SK-N-SH (cell line): ENCODE measurements at regions not wholly inside any gene's neighbourhood (a gene's known extent, or its start where the extent isn't known, plus 50 kb on each side); places are given as distances from the start of the nearest gene placed in this dataset.

Experiments
- CTCF ChIA-PET: fragments of 300-600, 350-600 bp; formaldehyde crosslinking; extraction: SDS; loops from one replicate; lab custom pipeline; 2021; lab: Yijun Ruan, JAX
- POLR2A ChIA-PET: fragments of 350-600 bp; sonication (Branson Sonifier 250); formaldehyde crosslinking; extraction: SDS; loops from one replicate; lab custom pipeline; 2020; ENCODE audit warnings: antibody characterized with exemption, inconsistent platforms; lab: Yijun Ruan, JAX
- DNase-seq: peaks from one replicate; pipeline ENCODE4 v3.0.0; 2012
- H2AFZ ChIP-seq: fragments of 200-600 bp; sonication (generic); 2 replicates; pipeline ENCODE4 v1.8.1; 2016; ENCODE audit warnings: antibody characterized with exemption, mild to moderate bottlenecking, low read depth
- H3F3A ChIP-seq: fragments of 200-600 bp; sonication (generic); replicated peaks from 2 replicates; pipeline ENCODE3; 2016; ENCODE audit warnings: antibody characterized with exemption, mild to moderate bottlenecking; ENCODE audit not compliant: insufficient read depth
- H3K27ac ChIP-seq, 2 experiments: fragments of 200-500 bp in 1 of 2; fragments of 200-600 bp in 1 of 2; sonication (Bioruptor generic) in 1 of 2; sonication (generic), shearing (Covaris generic) in 1 of 2; 2 replicates each; pipeline versions ENCODE4 v1.5.1 to v1.6.1; 2014 to 2016; ENCODE audit warnings: low read depth in 2 of 2, inconsistent platforms in 1 of 2, low read length in 1 of 2, mild to moderate bottlenecking in 1 of 2, mixed read lengths in 1 of 2
- H3K27me3 ChIP-seq: fragments of 200-600 bp; sonication (generic), shearing (Covaris generic); 2 replicates; pipeline ENCODE4 v1.6.1; 2016; ENCODE audit warnings: mixed run types; ENCODE audit not compliant: insufficient read depth
- H3K36me3 ChIP-seq, 2 experiments: fragments of 200-500 bp in 1 of 2; fragments of 200-600 bp in 1 of 2; sonication (Bioruptor generic) in 1 of 2; sonication (generic) in 1 of 2; replicated peaks in 1 of 2; 2 replicates each; pipeline versions ENCODE3 to v1.5.1; 2014 to 2016; ENCODE audit warnings: low read length in 1 of 2, mild to moderate bottlenecking in 1 of 2; ENCODE audit not compliant: insufficient read depth in 2 of 2, control insufficient read depth in 1 of 2
- H3K4me1 ChIP-seq, 2 experiments: fragments of 200-500 bp in 1 of 2; fragments of 200-600 bp in 1 of 2; sonication (Bioruptor generic) in 1 of 2; sonication (generic), shearing (Covaris generic) in 1 of 2; 2 replicates each; pipeline versions ENCODE4 v1.5.1 to v1.6.1; 2014 to 2016; ENCODE audit warnings: low read depth in 1 of 2, low read length in 1 of 2, mixed run types in 1 of 2; ENCODE audit not compliant: insufficient read depth in 2 of 2, control insufficient read depth in 1 of 2
- H3K4me2 ChIP-seq: fragments of 200-600 bp; sonication (generic), shearing (Covaris generic); 2 replicates; pipeline ENCODE4 v1.6.1; 2017; ENCODE audit warnings: mixed run types
- H3K4me3 ChIP-seq, 2 experiments: fragments of 200-500 bp in 1 of 2; fragments of 200-600 bp in 1 of 2; sonication (Bioruptor generic) in 1 of 2; sonication (generic), shearing (Covaris generic) in 1 of 2; 2 replicates each; pipeline versions ENCODE4 v1.5.1 to v1.8.1; 2014 to 2016; ENCODE audit warnings: low read depth in 2 of 2, inconsistent platforms in 1 of 2, low read length in 1 of 2, mild to moderate bottlenecking in 1 of 2, mixed read lengths in 1 of 2, moderate library complexity in 1 of 2
- H3K79me2 ChIP-seq: fragments of 200-600 bp; sonication (generic); 2 replicates; pipeline ENCODE4 v1.8.1; 2017; ENCODE audit warnings: mild to moderate bottlenecking; ENCODE audit not compliant: insufficient read depth
- H3K9ac ChIP-seq: fragments of 200-600 bp; sonication (generic); 2 replicates; pipeline ENCODE4 v1.6.1; 2017; ENCODE audit warnings: mixed run types
- H3K9me2 ChIP-seq: fragments of 200-600 bp; sonication (generic); 2 replicates; pipeline ENCODE4 v1.6.1; 2017; ENCODE audit warnings: mixed run types
- H3K9me3 ChIP-seq: fragments of 200-600 bp; sonication (generic); 2 replicates; pipeline ENCODE4 v1.6.1; 2017; ENCODE audit warnings: mixed run types, mild to moderate bottlenecking, moderate library complexity
- H4K20me1 ChIP-seq: fragments of 200-600 bp; sonication (generic); 2 replicates; pipeline ENCODE4 v1.6.1; 2017; ENCODE audit warnings: mild to moderate bottlenecking, mixed run types; ENCODE audit not compliant: insufficient read depth
- CHD2 ChIP-seq: fragments of 150-350 bp; IDR thresholded peaks from 2 replicates; pipeline ENCODE4 v1.6.1; 2018; ENCODE audit warnings: low read length; ENCODE audit not compliant: partially characterized antibody
- CTCF ChIP-seq: fragments of 200-600 bp; sonication (generic); IDR thresholded peaks from 2 replicates; pipeline ENCODE4 v1.6.1; 2017; ENCODE audit warnings: antibody characterized with exemption, mild to moderate bottlenecking, moderate library complexity
- ELF1 ChIP-seq: IDR thresholded peaks from 2 replicates; pipeline ENCODE4 v1.4.0; 2012
- EP300 ChIP-seq, 2 experiments: IDR thresholded peaks; 2 replicates each; pipeline versions ENCODE4 v1.4.0 to v1.6.1; 2012; ENCODE audit warnings: borderline replicate concordance in 1 of 2, low read depth in 1 of 2, low read length in 1 of 2
- EZH2phosphoT487 ChIP-seq: fragments of 200-600 bp; sonication (generic); IDR thresholded peaks from 2 replicates; pipeline ENCODE4 v1.6.1; 2017; ENCODE audit warnings: low read depth, mixed run types, mild to moderate bottlenecking, antibody characterized with exemption, moderate library complexity, borderline replicate concordance
- FOXJ3 ChIP-seq: sonication (generic); formaldehyde crosslinking; IDR thresholded peaks from 2 replicates; pipeline ENCODE4 v1.5.1; 2020; ENCODE audit warnings: mild to moderate bottlenecking, missing genetic modification reagents
- FOXM1 ChIP-seq: IDR thresholded peaks from 2 replicates; pipeline ENCODE4 v1.4.0; 2012; ENCODE audit warnings: low read depth, mild to moderate bottlenecking
- GATA2 ChIP-seq: sonication (generic); formaldehyde crosslinking; IDR thresholded peaks from 2 replicates; pipeline ENCODE4 v1.5.0; 2020; ENCODE audit warnings: mild to moderate bottlenecking, missing genetic modification reagents
- NFIC ChIP-seq: IDR thresholded peaks from 2 replicates; pipeline ENCODE4 v1.4.0; 2012; ENCODE audit warnings: borderline replicate concordance
- RAD21 ChIP-seq: IDR thresholded peaks from 2 replicates; pipeline ENCODE4 v1.6.1; 2012; ENCODE audit warnings: mild to moderate bottlenecking, low read length
- RCOR1 ChIP-seq: fragments of 150-350 bp; IDR thresholded peaks from 2 replicates; pipeline ENCODE4 v1.6.1; 2017; ENCODE audit warnings: antibody characterized with exemption, low read length
- RXRA ChIP-seq: IDR thresholded peaks from 2 replicates; pipeline ENCODE4 v1.4.0; 2012; ENCODE audit warnings: low read depth, mild to moderate bottlenecking, borderline replicate concordance
- SIN3A ChIP-seq: IDR thresholded peaks from 2 replicates; pipeline ENCODE4 v1.6.1; 2012; ENCODE audit warnings: low read depth, mild to moderate bottlenecking, low read length, moderate library complexity, borderline replicate concordance
- SMC3 ChIP-seq: IDR thresholded peaks from 2 replicates; pipeline ENCODE4 v1.6.1; 2012; ENCODE audit warnings: low read depth, low read length, improper control_type of control experiment
- TCF12 ChIP-seq: IDR thresholded peaks from 2 replicates; pipeline ENCODE4 v1.4.0; 2012
- YY1 ChIP-seq: IDR thresholded peaks from 2 replicates; pipeline ENCODE4 v1.4.0; 2012; ENCODE audit warnings: low read depth, mild to moderate bottlenecking
- WGBS: methylation state at CpG from one replicate; pipeline ENCODE4 v1.1.6; 2017; ENCODE audit warnings: low lambda C conversion rate; 5-methylcytosine and 5-hydroxymethylcytosine counted together
- TF ChIP-seq, protein P1 (sequence below): fragments of 150-350 bp; IDR thresholded peaks from 2 replicates; pipeline ENCODE4 v1.6.1; 2017; ENCODE audit warnings: antibody characterized with exemption, low read length, low read depth, borderline replicate concordance
- TF ChIP-seq, protein P2 (sequence below): IDR thresholded peaks from 2 replicates; pipeline ENCODE4 v1.4.0; 2012; ENCODE audit warnings: low read depth

DNA sequence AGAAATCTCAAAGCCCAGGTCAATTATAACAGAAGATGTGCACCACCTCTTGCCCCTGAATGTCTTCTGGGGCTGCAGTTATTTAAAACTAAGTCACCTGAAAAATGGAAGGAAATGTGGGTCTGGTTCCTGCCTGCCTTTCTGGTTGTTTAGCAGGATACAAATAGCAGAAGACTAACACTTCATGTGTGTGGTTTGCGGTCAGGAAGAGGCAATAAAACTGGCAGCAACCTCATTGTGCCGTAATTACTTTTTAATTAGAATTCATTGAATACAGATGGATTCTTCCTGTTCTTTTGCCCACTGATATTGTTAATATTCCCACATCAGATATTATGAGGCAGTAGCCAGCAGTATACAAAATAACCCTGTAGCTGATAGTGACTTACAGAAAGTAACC is 345.7 kb downstream of the ZNF326 start:
- Histone ChIP-seq H4K20me1 (no peaks in the 10 kb centered on the region), H3K27ac (no peak overlapping the region), H3K4me3 (no peak overlapping the region), H2AFZ (no peak overlapping the region), H3K36me3 (no peaks in the 10 kb centered on the region), H3K79me2 (no peaks in the 10 kb centered on the region), H3K4me1 (no peaks in the 10 kb centered on the region; a peak in 1 of 4 replicates), H3K9me3 (no peaks in the 10 kb centered on the region), H3F3A (no peaks in the 10 kb centered on the region), H3K9ac (no peak overlapping the region), H3K9me2 (no peaks in the 10 kb centered on the region), H3K27me3 (no peaks in the 10 kb centered on the region), H3K4me2 (no peak overlapping the region)
- CTCF ChIA-PET = no interaction called here
- DNase-seq = no peak
- WGBS = 32% methylated on average over 2 of the region's 2 CpGs
- no peak for TF ChIP-seq ELF1
- no peak for TF ChIP-seq SMC3
- no peak for TF ChIP-seq RXRA
- no peak for TF ChIP-seq YY1
- no peak for TF ChIP-seq FOXJ3
- TF ChIP-seq NFIC = no peak
- no peak for TF ChIP-seq FOXM1
- TF ChIP-seq EZH2phosphoT487 = no peak
- no peak for TF ChIP-seq CHD2
- no peak for TF ChIP-seq RAD21
- POLR2A ChIA-PET = no interaction called here

DNA sequence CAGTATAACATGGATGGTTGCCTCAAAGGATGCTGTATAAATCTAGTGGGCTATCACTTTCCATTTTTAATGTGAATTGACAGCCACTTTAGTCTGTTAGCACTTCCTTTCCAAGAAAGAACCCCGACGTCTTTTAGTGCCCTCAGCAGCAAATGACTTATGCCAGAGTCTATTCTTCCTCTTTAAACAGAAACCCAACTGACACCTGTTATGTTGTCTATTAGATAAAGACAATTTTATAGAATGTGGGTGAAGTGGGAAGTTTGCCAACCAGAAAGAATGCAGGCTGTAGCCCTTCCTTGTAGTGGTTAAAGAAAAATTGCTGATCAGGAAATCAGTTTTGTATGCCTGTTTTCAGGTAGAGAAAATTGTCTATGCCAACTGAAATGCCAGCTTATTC is 344.9 kb downstream of the ZNF326 start:
- CTCF ChIA-PET = no interaction called here

More for the DNA sequence above, 344.9 kb downstream of the ZNF326 start:
- Histone ChIP-seq H3K79me2 (no peaks in the 10 kb centered on the region), H3K27ac (no peak overlapping the region), H3K27me3 (no peaks in the 10 kb centered on the region), H4K20me1 (no peaks in the 10 kb centered on the region), H2AFZ (no peak overlapping the region), H3K9ac (no peak overlapping the region), H3K4me3 (no peak overlapping the region), H3K4me2 (no peak overlapping the region), H3F3A (no peaks in the 10 kb centered on the region), H3K9me3 (no peaks in the 10 kb centered on the region), H3K9me2 (no peaks in the 10 kb centered on the region), H3K36me3 (no peaks in the 10 kb centered on the region), H3K4me1 (no peaks in the 10 kb centered on the region; a peak in 1 of 4 replicates)
- WGBS = 59% methylated on average over 2 of the region's 2 CpGs
- no peak for DNase-seq
- POLR2A ChIA-PET = no interaction called here
- no peak for TF ChIP-seq CTCF
- TF ChIP-seq GATA2 (CRISPR knock-in tag) = no peak
- TF ChIP-seq ELF1 = no peak
- TF ChIP-seq, protein P1, sequence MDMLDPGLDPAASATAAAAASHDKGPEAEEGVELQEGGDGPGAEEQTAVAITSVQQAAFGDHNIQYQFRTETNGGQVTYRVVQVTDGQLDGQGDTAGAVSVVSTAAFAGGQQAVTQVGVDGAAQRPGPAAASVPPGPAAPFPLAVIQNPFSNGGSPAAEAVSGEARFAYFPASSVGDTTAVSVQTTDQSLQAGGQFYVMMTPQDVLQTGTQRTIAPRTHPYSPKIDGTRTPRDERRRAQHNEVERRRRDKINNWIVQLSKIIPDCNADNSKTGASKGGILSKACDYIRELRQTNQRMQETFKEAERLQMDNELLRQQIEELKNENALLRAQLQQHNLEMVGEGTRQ = no peak
- TF ChIP-seq RCOR1 = no peak
- TF ChIP-seq EP300 (IDR thresholded peaks at IDR 0.05; ENCODE audit: borderline replicate concordance in 1 of 2, low read depth in 1 of 2, low read length in 1 of 2) = no peak
- no peak for TF ChIP-seq TCF12
- TF ChIP-seq FOXM1 = no peak
- no peak for TF ChIP-seq SIN3A
- TF ChIP-seq SMC3 = no peak
- TF ChIP-seq, protein P2, sequence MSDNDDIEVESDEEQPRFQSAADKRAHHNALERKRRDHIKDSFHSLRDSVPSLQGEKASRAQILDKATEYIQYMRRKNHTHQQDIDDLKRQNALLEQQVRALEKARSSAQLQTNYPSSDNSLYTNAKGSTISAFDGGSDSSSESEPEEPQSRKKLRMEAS = no peak
- no peak for TF ChIP-seq RAD21
